Panc1 (cell line): ENCODE measurements at regions not wholly inside any gene's neighbourhood (a gene's known extent, or its start where the extent isn't known, plus 50 kb on each side); places are given as distances from the start of the nearest gene placed in this dataset.

Experiments used
- ATAC-seq: fragments of 200-7000 bp; cut with Tn5 transposase; 2 replicates; pipeline ENCODE4 v1.9.1; 2020; ENCODE audit warnings: mild to moderate bottlenecking, moderate library complexity
- BruUV-seq: library from RNA; stranded (reverse); fragments of 400-500 nt; replicated peaks from 2 replicates; lab custom pipeline; 2021; lab: Mats Ljungman, UMichigan
- CTCF ChIA-PET: fragments of 300-600 bp; sonication (Branson Sonifier 250); formaldehyde crosslinking; loops from one replicate; lab custom pipeline; 2022; ENCODE audit warnings: antibody characterized with exemption; lab: Charles Lee
- POLR2A ChIA-PET: fragments of 300-600 bp; sonication (Branson Sonifier 250); formaldehyde crosslinking; loops from one replicate; lab custom pipeline; 2022; ENCODE audit warnings: antibody characterized with exemption; lab: Charles Lee
- DNase-seq: peaks from one replicate; pipeline ENCODE4 v3.0.0-alpha.2; 2010; ENCODE audit warnings: low read depth, low spot score
- H3K27ac ChIP-seq: 2 replicates; pipeline ENCODE4 v1.5.1; 2011; ENCODE audit warnings: mild to moderate bottlenecking, low read length, inconsistent platforms
- H3K27me3 ChIP-seq: fragments of 200-500 bp; sonication (Bioruptor generic); 2 replicates; pipeline ENCODE4 v1.6.0; 2014; ENCODE audit warnings: low read length, inconsistent platforms; ENCODE audit not compliant: control insufficient read depth, insufficient read depth
- H3K36me3 ChIP-seq: fragments of 200-500 bp; sonication (Bioruptor generic); 2 replicates; pipeline ENCODE4 v1.5.1; 2014; ENCODE audit warnings: inconsistent platforms, mild to moderate bottlenecking, low read length, moderate library complexity; ENCODE audit not compliant: control insufficient read depth, insufficient read depth
- H3K4me1 ChIP-seq: 2 replicates; pipeline ENCODE4 v1.5.1; 2011; ENCODE audit warnings: inconsistent platforms, mild to moderate bottlenecking, low read length, moderate library complexity; ENCODE audit not compliant: control insufficient read depth, insufficient read depth
- H3K4me3 ChIP-seq, 2 experiments: 2 replicates each; pipeline ENCODE4 v1.5.1; 2011 to 2012; ENCODE audit warnings: low read depth in 2 of 2, low read length in 2 of 2, mild to moderate bottlenecking in 2 of 2, inconsistent platforms in 1 of 2, moderate library complexity in 1 of 2
- H3K9me3 ChIP-seq: fragments of 200-500 bp; sonication (Bioruptor generic); 2 replicates; pipeline ENCODE4 v1.5.1; 2014; ENCODE audit warnings: low read depth, mild to moderate bottlenecking, inconsistent platforms, low read length, moderate library complexity; ENCODE audit not compliant: control insufficient read depth, insufficient read depth
- CTCF ChIP-seq: fragments of 450-650 bp; IDR thresholded peaks from 2 replicates; pipeline ENCODE4 v1.5.1; 2017; ENCODE audit warnings: mild to moderate bottlenecking
- POLR2AphosphoS5 ChIP-seq: IDR thresholded peaks from 2 replicates; pipeline ENCODE4 v1.6.1; 2012; ENCODE audit warnings: mild to moderate bottlenecking, low read depth, low read length, moderate library complexity
- REST ChIP-seq, 2 experiments: IDR thresholded peaks; 2 replicates each; pipeline ENCODE4 v1.6.1; 2011 to 2012; ENCODE audit warnings: low read depth in 2 of 2, control low read depth in 1 of 2, low read length in 1 of 2, mild to moderate bottlenecking in 1 of 2, moderate library complexity in 1 of 2; ENCODE audit not compliant: insufficient read depth in 1 of 2
- SIN3A ChIP-seq: IDR thresholded peaks from 2 replicates; pipeline ENCODE4 v1.6.1; 2012; ENCODE audit warnings: low read depth, mild to moderate bottlenecking, low read length, moderate library complexity, borderline replicate concordance; ENCODE audit not compliant: insufficient read depth
- TCF7L2 ChIP-seq: IDR thresholded peaks from 2 replicates; pipeline ENCODE4 v1.6.1; 2011; ENCODE audit warnings: mild to moderate bottlenecking, low read depth, low read length, inconsistent platforms
- in situ Hi-C: cut with HindIII; loops from 2 replicates; pipeline ENCODE4 v1.10.0; 2016; ENCODE audit warnings: low sequenced_read_pairs, low pct_unique_long_range_greater_than_20kb
- intact Hi-C: fragments of 100-400 bp; cut with micrococcal nuclease; formaldehyde crosslinking; loops from one replicate; pipeline ENCODE4 v1.10.0; 2022; ENCODE audit not compliant: unreplicated experiment

- TF ChIP-seq SIN3A: no peak
- TF ChIP-seq REST (IDR thresholded peaks at IDR 0.05; ENCODE audit: insufficient read depth in 1 of 2, low read depth in 2 of 2, low read length in 1 of 2): no peak
- no peak for TF ChIP-seq CTCF
- no peak for TF ChIP-seq TCF7L2
- TF ChIP-seq POLR2AphosphoS5: no peak
- no peaks in the 10 kb centered on the region for H3K36me3 ChIP-seq
- H3K27me3 ChIP-seq: no peaks in the 10 kb centered on the region
- CTCF ChIA-PET: no interaction called here
- no peaks in the 10 kb centered on the region for H3K4me1 ChIP-seq
- BruUV-seq: no TSS peak
- DNase-seq: no peak
- POLR2A ChIA-PET: no interaction called here
- H3K9me3 ChIP-seq: no peaks in the 10 kb centered on the region
- H3K4me3 ChIP-seq: no peak overlapping the region
- no peak overlapping the region for H3K27ac ChIP-seq
- in situ Hi-C loops: no loop called here
- ATAC-seq: no peak
- intact Hi-C loops: no loop called here
Measured at GRCh38 chrX:42855259-42855658, 77.3 kb upstream of the PPP1R2C start.

- H3K27me3 ChIP-seq: no peaks in the 10 kb centered on the region
- no peak for DNase-seq
- no peaks in the 10 kb centered on the region for H3K9me3 ChIP-seq
- no peaks in the 10 kb centered on the region for H3K36me3 ChIP-seq
- no peaks in the 10 kb centered on the region for H3K4me1 ChIP-seq
- ATAC-seq: no peak
- intact Hi-C loops: no loop called here
- in situ Hi-C loops: no loop called here
- H3K27ac ChIP-seq: no peak overlapping the region
- TF ChIP-seq REST (IDR thresholded peaks at IDR 0.05; ENCODE audit: insufficient read depth in 1 of 2, low read depth in 2 of 2, low read length in 1 of 2) (no peak), SIN3A (no peak), POLR2AphosphoS5 (no peak), TCF7L2 (no peak), CTCF (no peak)
- ChIA-PET CTCF (no interaction called here), POLR2A (no interaction called here)
- no peak overlapping the region for H3K4me3 ChIP-seq
- no TSS peak for BruUV-seq
Measured at GRCh38 chrX:42857766-42858165, 79.8 kb upstream of the PPP1R2C start.
